ENCODE measurements at regions not wholly inside any gene's neighbourhood (a gene's known extent, or its start where the extent isn't known, plus 50 kb on each side); places are given as distances from the start of the nearest gene placed in this dataset.
"Not testable (repeated sequence)": the region's sequence is repeated elsewhere in the genome, so short reads cannot be mapped to it uniquely, and the experiment has no call there.

DNA sequence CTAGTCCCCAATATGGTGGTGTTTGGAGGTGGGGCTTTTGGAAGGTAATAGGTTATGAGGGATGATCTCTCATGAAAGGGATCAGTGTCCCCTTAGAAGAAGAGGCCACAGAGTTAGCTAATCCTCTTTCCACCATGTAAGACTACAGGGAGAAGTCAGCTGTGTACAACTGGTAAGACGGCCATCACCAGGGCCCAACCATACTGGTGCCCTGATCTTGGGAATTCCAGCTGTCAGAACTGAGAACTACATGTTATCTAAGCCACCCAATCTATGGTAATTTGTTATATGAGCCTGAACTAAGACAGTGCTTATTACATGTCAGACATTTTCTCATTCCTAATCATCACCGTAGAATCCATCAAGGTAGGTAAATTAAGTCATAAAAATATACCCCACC is 77.7 kb upstream of the ZNF217 start:
- H3K4me1 Mint-ChIP-seq: no peaks in the 10 kb centered on the region
- no peak overlapping the region for H3K27ac Mint-ChIP-seq
- H3K4me3 Mint-ChIP-seq: no peak overlapping the region
- no peaks in the 10 kb centered on the region for H3K9me3 Mint-ChIP-seq
- no peaks in the 10 kb centered on the region for H3K27me3 Mint-ChIP-seq
- H3K36me3 Mint-ChIP-seq (ENCODE audit: low read depth): no peaks in the 10 kb centered on the region
- ATAC-seq (replicated peaks): no peak

GRCh38 chr20:53669517-53670313 is 76.1 kb upstream of the ZNF217 start:
- not testable (repeated sequence) for H3K9me3 Mint-ChIP-seq; H3K27me3 Mint-ChIP-seq; H3K27ac Mint-ChIP-seq; ATAC-seq (replicated peaks); H3K4me3 Mint-ChIP-seq; H3K4me1 Mint-ChIP-seq; H3K36me3 Mint-ChIP-seq (ENCODE audit: low read depth)

DNA sequence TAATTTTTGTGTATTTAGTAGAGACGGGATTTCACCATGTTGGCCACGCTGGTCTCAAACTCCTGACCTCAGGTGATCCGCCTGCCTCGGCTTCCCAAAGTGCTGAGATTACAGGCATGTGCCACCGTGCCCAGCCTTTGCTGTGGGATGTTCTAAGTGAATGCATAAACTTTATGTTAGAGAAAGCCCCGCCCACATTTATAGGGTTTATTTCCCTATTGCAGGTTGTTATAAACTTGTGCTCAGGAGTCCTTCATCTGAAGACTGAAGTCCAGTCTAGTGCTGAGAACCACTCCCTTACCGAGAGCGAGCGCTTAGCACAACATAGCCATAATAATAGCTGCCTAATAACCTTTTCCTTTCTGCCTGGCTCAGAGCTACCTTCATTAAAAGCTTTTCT is 75.4 kb upstream of the ZNF217 start:
- Mint-ChIP-seq H3K4me3 (no peak overlapping the region), H3K36me3 (ENCODE audit: low read depth) (no peaks in the 10 kb centered on the region), H3K27ac (no peak overlapping the region), H3K9me3 (no peaks in the 10 kb centered on the region), H3K4me1 (no peaks in the 10 kb centered on the region), H3K27me3 (no peaks in the 10 kb centered on the region)
- no peak for ATAC-seq (replicated peaks)

GRCh38 chr20:53666144-53666543 is 72.5 kb upstream of the ZNF217 start:
- H3K4me3 Mint-ChIP-seq: no peak overlapping the region
- H3K9me3 Mint-ChIP-seq: no peaks in the 10 kb centered on the region
- H3K27me3 Mint-ChIP-seq: no peaks in the 10 kb centered on the region
- H3K36me3 Mint-ChIP-seq (ENCODE audit: low read depth): no peaks in the 10 kb centered on the region
- ATAC-seq (replicated peaks): no peak
- H3K4me1 Mint-ChIP-seq: peaks cover 5% of the 10 kb centered on the region
- H3K27ac Mint-ChIP-seq: no peak overlapping the region

DNA sequence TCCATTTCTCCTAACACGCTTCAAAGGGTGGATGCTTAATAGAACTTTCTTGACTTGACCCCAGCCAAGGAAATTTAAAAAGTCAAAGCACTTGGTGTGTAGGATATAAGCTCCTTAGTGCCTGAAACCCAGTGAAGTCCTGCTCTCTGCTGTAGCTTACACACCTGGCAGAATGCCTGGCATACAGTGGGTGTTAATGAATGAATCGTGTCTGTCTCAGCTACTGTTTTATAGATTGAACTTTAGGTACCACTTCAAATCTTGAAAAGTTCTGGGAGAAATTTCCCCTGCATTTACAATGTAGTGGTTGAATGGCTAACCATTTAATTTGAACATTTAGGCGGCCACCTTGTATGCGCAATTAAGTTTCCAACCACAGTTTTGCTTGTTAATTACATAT is 70.5 kb upstream of the ZNF217 start:
- Mint-ChIP-seq H3K4me1 (peaks cover 8% of the 10 kb centered on the region), H3K36me3 (ENCODE audit: low read depth) (no peaks in the 10 kb centered on the region), H3K4me3 (no peak overlapping the region), H3K27me3 (no peaks in the 10 kb centered on the region), H3K9me3 (no peaks in the 10 kb centered on the region), H3K27ac (no peak overlapping the region)
- no peak for ATAC-seq (replicated peaks)

GRCh38 chr20:53663521-53663920 is 69.9 kb upstream of the ZNF217 start:
- H3K4me3 Mint-ChIP-seq; H3K36me3 Mint-ChIP-seq (ENCODE audit: low read depth); H3K27me3 Mint-ChIP-seq; H3K9me3 Mint-ChIP-seq; H3K27ac Mint-ChIP-seq; H3K4me1 Mint-ChIP-seq; ATAC-seq (replicated peaks): not testable (repeated sequence)

DNA sequence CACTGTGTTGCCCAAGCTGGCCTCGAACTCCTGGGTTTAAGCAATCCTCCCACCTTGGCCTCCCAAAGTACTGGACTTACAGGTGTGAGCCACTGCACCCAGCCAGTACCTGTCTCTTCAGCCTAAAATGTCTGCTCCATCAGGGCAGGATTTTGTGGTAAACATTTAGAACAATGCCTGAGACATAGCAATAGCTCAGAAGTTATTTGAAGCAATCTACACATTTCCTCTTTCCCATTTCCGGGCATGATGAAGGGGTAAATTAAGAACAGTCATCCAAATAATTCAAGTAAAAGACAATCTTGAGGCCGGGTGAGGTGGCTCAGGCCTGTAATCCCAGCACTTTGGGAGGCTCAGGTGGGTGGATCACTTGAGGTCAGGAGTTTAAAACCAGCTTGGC is 69.0 kb upstream of the ZNF217 start:
- Mint-ChIP-seq H3K9me3 (no peaks in the 10 kb centered on the region), H3K27ac (no peak overlapping the region), H3K4me3 (no peak overlapping the region), H3K36me3 (ENCODE audit: low read depth) (no peaks in the 10 kb centered on the region), H3K4me1 (peaks cover 11% of the 10 kb centered on the region), H3K27me3 (no peaks in the 10 kb centered on the region)
- ATAC-seq (replicated peaks): no peak

- peaks cover 23% of the 10 kb centered on the region for H3K4me1 Mint-ChIP-seq
- no peaks in the 10 kb centered on the region for H3K27me3 Mint-ChIP-seq
- ATAC-seq (replicated peaks): peak; percentile 38
- peak overlapping the region; percentile 83 for H3K4me3 Mint-ChIP-seq
- no peaks in the 10 kb centered on the region for H3K9me3 Mint-ChIP-seq
- H3K27ac Mint-ChIP-seq: peak overlapping the region; percentile 72
- no peaks in the 10 kb centered on the region for H3K36me3 Mint-ChIP-seq (ENCODE audit: low read depth)
Observed at GRCh38 chr20:53660947-53661381, 67.3 kb upstream of the ZNF217 start.

DNA sequence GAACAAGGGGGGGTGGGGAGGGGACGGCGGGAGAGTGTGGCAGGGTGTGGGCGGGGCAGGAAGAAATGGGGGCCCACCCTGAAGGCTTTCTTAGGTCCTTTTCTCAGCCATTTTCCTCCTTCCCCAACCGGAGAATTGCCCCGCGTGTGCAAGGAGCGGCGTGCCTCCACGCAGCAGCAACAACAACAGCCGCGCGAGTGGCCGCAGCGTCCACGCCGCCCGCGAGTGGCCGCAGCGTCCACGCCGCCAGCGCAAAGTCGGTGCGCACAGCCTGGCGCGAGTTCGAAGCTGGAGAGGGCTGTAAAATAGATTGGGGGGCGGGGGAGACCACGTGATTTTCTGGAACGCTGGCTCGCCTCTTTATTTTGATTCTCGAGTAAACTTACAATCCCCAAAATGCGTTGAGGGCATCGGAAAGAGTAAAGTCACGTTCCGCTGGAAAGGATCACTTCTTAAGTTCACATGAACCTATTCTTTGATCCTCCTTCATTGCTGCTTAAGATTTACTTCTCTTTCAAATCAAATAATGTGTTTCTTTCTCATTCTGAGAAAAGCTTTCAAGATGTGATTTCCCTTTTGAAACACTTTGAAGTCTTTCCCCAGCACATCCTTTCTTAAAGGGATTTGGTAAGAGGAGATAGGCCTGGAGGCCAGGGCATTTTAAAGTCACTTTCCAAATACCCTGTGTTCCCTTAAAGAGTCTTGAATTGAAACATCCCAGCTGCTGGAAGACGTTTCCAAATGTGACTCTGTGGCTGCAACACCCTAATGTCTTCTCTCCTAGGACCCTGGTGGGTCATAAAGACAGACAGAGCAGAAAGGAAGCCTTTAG is 66.7 kb upstream of the ZNF217 start:
- peaks cover 23% of the 10 kb centered on the region for H3K4me1 Mint-ChIP-seq
- H3K4me3 Mint-ChIP-seq: peak overlapping the region; percentile 83
- H3K9me3 Mint-ChIP-seq: no peaks in the 10 kb centered on the region
- no peaks in the 10 kb centered on the region for H3K36me3 Mint-ChIP-seq (ENCODE audit: low read depth)
- no peaks in the 10 kb centered on the region for H3K27me3 Mint-ChIP-seq
- peak; percentile 40 for ATAC-seq (replicated peaks)
- peak overlapping the region; percentile 72 for H3K27ac Mint-ChIP-seq

GRCh38 chr20:53658973-53659372 is 65.3 kb upstream of the ZNF217 start:
- Mint-ChIP-seq H3K27me3 (no peaks in the 10 kb centered on the region), H3K4me3 (no peak overlapping the region), H3K36me3 (ENCODE audit: low read depth) (no peaks in the 10 kb centered on the region), H3K27ac (no peak overlapping the region), H3K4me1 (peaks cover 23% of the 10 kb centered on the region), H3K9me3 (no peaks in the 10 kb centered on the region)
- ATAC-seq (replicated peaks): no peak

DNA sequence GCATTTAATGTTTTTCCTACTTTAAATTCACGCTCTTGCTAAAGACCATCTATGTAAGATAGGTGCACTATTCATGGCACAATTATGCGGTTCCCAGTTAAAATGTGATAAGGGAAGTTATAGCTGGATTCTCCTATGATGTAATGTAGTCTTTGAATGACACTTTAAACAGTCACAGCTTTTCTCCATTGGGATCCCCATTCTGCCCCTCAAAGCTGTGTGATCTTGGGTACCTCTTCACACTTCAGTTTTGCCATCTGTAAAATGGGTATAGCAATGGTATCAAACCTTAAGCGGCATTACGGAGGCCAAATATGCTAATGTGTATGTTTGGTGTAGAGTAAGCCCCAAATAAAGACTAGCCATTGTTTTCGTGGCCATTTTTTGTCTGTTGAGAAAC is 64.7 kb upstream of the ZNF217 start:
- ATAC-seq (replicated peaks): no peak
- H3K4me1 Mint-ChIP-seq: peaks cover 24% of the 10 kb centered on the region
- no peaks in the 10 kb centered on the region for H3K27me3 Mint-ChIP-seq
- H3K27ac Mint-ChIP-seq: no peak overlapping the region
- H3K4me3 Mint-ChIP-seq: peak overlapping the region; percentile 69
- H3K9me3 Mint-ChIP-seq: no peaks in the 10 kb centered on the region
- no peaks in the 10 kb centered on the region for H3K36me3 Mint-ChIP-seq (ENCODE audit: low read depth)

DNA sequence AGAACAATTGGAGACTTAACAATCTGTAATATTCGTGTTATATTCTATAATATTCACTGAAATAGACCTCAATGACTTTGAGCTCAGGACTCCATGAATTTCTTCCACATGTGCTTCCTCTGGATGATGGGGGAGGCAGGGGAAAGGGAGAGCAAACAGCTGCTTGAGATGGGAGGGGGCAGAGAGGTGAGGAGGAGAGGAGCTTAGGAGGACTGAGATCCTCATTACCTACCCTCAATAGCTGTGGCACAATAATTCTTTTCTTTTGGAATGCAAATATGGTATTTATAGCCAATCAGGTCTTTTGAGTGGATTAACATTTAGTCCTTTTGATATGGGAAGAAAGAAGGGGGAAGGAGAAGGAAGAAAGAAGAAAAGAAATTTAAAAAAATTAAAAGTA is 64.1 kb upstream of the ZNF217 start:
- no peaks in the 10 kb centered on the region for H3K27me3 Mint-ChIP-seq
- peak overlapping the region; percentile 77 for H3K27ac Mint-ChIP-seq
- no peak for ATAC-seq (replicated peaks)
- H3K36me3 Mint-ChIP-seq (ENCODE audit: low read depth): no peaks in the 10 kb centered on the region
- no peaks in the 10 kb centered on the region for H3K9me3 Mint-ChIP-seq
- H3K4me1 Mint-ChIP-seq: peaks cover 30% of the 10 kb centered on the region
- peak overlapping the region; percentile 69 for H3K4me3 Mint-ChIP-seq

GRCh38 chr20:53657279-53657678 is 63.6 kb upstream of the ZNF217 start:
- peak overlapping the region; percentile 69 for H3K4me3 Mint-ChIP-seq
- no peaks in the 10 kb centered on the region for H3K27me3 Mint-ChIP-seq
- peaks cover 34% of the 10 kb centered on the region for H3K4me1 Mint-ChIP-seq
- H3K27ac Mint-ChIP-seq: peak overlapping the region; percentile 77
- no peaks in the 10 kb centered on the region for H3K36me3 Mint-ChIP-seq (ENCODE audit: low read depth)
- no peaks in the 10 kb centered on the region for H3K9me3 Mint-ChIP-seq
- ATAC-seq (replicated peaks): no peak

DNA sequence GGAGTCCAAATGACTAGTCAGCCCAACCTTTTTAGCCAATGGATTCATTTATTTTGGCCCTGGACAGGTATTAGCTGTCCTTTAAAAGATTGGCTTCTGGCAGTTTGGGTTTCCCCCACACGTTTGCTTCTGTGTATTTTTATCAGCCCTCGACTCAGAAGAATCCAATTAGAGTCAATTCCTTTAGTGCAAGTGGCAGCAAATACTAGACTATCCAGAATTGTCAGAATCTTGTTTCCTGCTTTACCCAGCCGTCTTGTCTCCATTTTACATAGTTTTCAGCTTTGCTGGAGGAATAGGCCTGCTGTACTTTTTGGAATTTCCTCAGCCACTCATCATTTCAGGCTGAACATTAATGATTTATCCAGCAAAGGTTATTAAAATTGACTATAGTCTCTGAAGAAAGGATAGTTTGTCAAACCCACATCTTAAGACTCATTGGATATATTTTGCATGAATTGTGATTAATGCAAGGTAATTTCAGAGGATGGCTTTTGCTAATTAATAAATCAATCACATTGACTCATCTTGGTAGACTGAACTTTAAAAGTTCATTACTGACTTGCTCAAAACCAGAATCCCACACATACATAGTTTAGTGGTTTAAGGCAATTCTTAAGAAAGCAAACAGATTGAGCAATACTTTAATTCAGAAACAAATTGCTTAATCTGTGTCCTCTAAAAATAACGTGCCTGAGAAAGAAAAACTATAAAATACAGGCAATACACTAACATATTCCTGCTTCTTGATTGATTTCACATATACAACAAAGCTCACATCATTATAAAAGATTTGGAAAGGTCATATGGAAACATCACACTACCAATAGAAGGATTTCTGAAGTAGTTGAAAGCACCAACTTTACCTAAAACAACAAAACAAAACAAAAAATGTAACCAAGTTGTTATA is 62.9 kb upstream of the ZNF217 start:
- H3K27ac Mint-ChIP-seq: peak overlapping the region; percentile 77
- peaks cover 37% of the 10 kb centered on the region for H3K4me1 Mint-ChIP-seq
- no peaks in the 10 kb centered on the region for H3K27me3 Mint-ChIP-seq
- ATAC-seq (replicated peaks): peak; percentile 66
- H3K36me3 Mint-ChIP-seq (ENCODE audit: low read depth): no peaks in the 10 kb centered on the region
- peak overlapping the region; percentile 69 for H3K4me3 Mint-ChIP-seq
- H3K9me3 Mint-ChIP-seq: no peaks in the 10 kb centered on the region

Data from activated T-helper 17 cell treated with anti-CD3 and anti-CD28 coated beads, Interleukin-2, amount 50 U/mL, for 72 hours (primary cell).